SIG-M5 (cell line): ENCODE measurements at regions not wholly inside any gene's neighbourhood (a gene's known extent, or its start where the extent isn't known, plus 50 kb on each side); places are given as distances from the start of the nearest gene placed in this dataset.

ENCODE experiments used
- DNase-seq: peaks from one replicate; lab custom pipeline; 2025; lab: John Stamatoyannopoulos, UW

GRCh38 chr14:25150934-25151790 lies 101.2 kb upstream of the STXBP6 start:
- no peak for DNase-seq

- DNase-seq, result no peak
Measured at GRCh38 chr14:25150401-25150800, 100.5 kb upstream of the STXBP6 start.

- DNase-seq, result no peak
Measured at GRCh38 chr14:25140411-25140810, 90.5 kb upstream of the STXBP6 start.

- no peak for DNase-seq
Measured at GRCh38 chr14:25136811-25137210, 86.9 kb upstream of the STXBP6 start.

- no peak for DNase-seq
Measured at GRCh38 chr14:25134184-25134583, 84.2 kb upstream of the STXBP6 start.

- DNase-seq, result no peak
Measured at GRCh38 chr14:25132732-25133422, 82.9 kb upstream of the STXBP6 start.

GRCh38 chr14:25132094-25132493 lies 82.1 kb upstream of the STXBP6 start:
- no peak for DNase-seq

GRCh38 chr14:25122843-25123242 lies 72.9 kb upstream of the STXBP6 start:
- no peak for DNase-seq

- DNase-seq, result no peak
Measured at GRCh38 chr14:25122211-25122610, 72.3 kb upstream of the STXBP6 start.

- no peak for DNase-seq
Measured at GRCh38 chr14:25121337-25122129, 71.6 kb upstream of the STXBP6 start.

GRCh38 chr14:25120261-25120660 lies 70.3 kb upstream of the STXBP6 start:
- DNase-seq, result no peak

- DNase-seq, result no peak
Measured at GRCh38 chr14:25118671-25119070, 68.7 kb upstream of the STXBP6 start.

GRCh38 chr14:25117342-25117741 lies 67.4 kb upstream of the STXBP6 start:
- no peak for DNase-seq

- DNase-seq, result no peak
Measured at GRCh38 chr14:25116607-25117006, 66.7 kb upstream of the STXBP6 start.

GRCh38 chr14:25113394-25113793 lies 63.4 kb upstream of the STXBP6 start:
- DNase-seq, result no peak

- DNase-seq, result no peak
Measured at GRCh38 chr14:25111061-25111601, 61.2 kb upstream of the STXBP6 start.

GRCh38 chr14:25110106-25110505 lies 60.2 kb upstream of the STXBP6 start:
- no peak for DNase-seq

- no peak for DNase-seq
Measured at GRCh38 chr14:25108959-25109358, 59.0 kb upstream of the STXBP6 start.

GRCh38 chr14:25108291-25108690 lies 58.3 kb upstream of the STXBP6 start:
- DNase-seq, result no peak

- no peak for DNase-seq
Measured at GRCh38 chr14:25103820-25104219, 53.9 kb upstream of the STXBP6 start.

GRCh38 chr14:25103271-25103670 lies 53.3 kb upstream of the STXBP6 start:
- DNase-seq, result peak; percentile 38

GRCh38 chr14:25102788-25103187 lies 52.8 kb upstream of the STXBP6 start:
- no peak for DNase-seq
